Loucy (cell line): ENCODE measurements at regions not wholly inside any gene's neighbourhood (a gene's known extent, or its start where the extent isn't known, plus 50 kb on each side); places are given as distances from the start of the nearest gene placed in this dataset.

ENCODE experiments used
- H2AFZ ChIP-seq: fragments of 200-600 bp; sonication (generic); 2 replicates; pipeline ENCODE4 v1.6.0; 2016; ENCODE audit warnings: antibody characterized with exemption, mild to moderate bottlenecking, low read length, moderate library complexity
- H3F3A ChIP-seq: fragments of 200-600 bp; 2 replicates; pipeline ENCODE4 v1.6.0; 2016; ENCODE audit warnings: antibody characterized with exemption, low read depth, mild to moderate bottlenecking
- H3K27me3 ChIP-seq: fragments of 200-600 bp; sonication (generic); 2 replicates; pipeline ENCODE4 v1.6.1; 2014; ENCODE audit warnings: low read length, mild to moderate bottlenecking; ENCODE audit not compliant: insufficient read depth, poor library complexity, severe bottlenecking
- H3K36me3 ChIP-seq: fragments of 200-600 bp; sonication (generic); 2 replicates; pipeline ENCODE4 v1.6.1; 2016; ENCODE audit warnings: low read length; ENCODE audit not compliant: insufficient read depth
- H3K4me1 ChIP-seq: fragments of 200-600 bp; sonication (generic); 2 replicates; pipeline ENCODE4 v1.5.1; 2014; ENCODE audit warnings: low read length, mild to moderate bottlenecking; ENCODE audit not compliant: insufficient read depth, poor library complexity, severe bottlenecking
- H3K4me2 ChIP-seq: fragments of 200-600 bp; sonication (generic); 2 replicates; pipeline ENCODE4 v1.6.0; 2014; ENCODE audit warnings: antibody characterized with exemption, low read length, low read depth, mild to moderate bottlenecking; ENCODE audit not compliant: poor library complexity, severe bottlenecking
- H3K4me3 ChIP-seq: fragments of 200-600 bp; sonication (generic); 2 replicates; pipeline ENCODE4 v1.5.1; 2014; ENCODE audit warnings: low read length, mild to moderate bottlenecking, mixed read lengths; ENCODE audit not compliant: poor library complexity, severe bottlenecking
- H3K79me2 ChIP-seq: fragments of 200-600 bp; sonication (generic); 2 replicates; pipeline ENCODE4 v1.6.1; 2014; ENCODE audit warnings: low read length; ENCODE audit not compliant: insufficient read depth
- H3K9ac ChIP-seq: fragments of 200-600 bp; sonication (generic); 2 replicates; pipeline ENCODE4 v1.6.0; 2014; ENCODE audit warnings: mild to moderate bottlenecking, low read depth, low read length, moderate library complexity; ENCODE audit not compliant: poor library complexity, severe bottlenecking
- H3K9me2 ChIP-seq: fragments of 200-600 bp; sonication (generic); replicated peaks from 2 replicates; pipeline ENCODE4 v1.6.1; 2016; ENCODE audit warnings: low read depth, low read length, mixed read lengths
- H3K9me3 ChIP-seq: fragments of 200-600 bp; sonication (generic); 2 replicates; pipeline ENCODE4 v1.6.1; 2014; ENCODE audit warnings: mild to moderate bottlenecking, antibody characterized with exemption, low read length, low read depth; ENCODE audit not compliant: insufficient read depth
- H4K20me1 ChIP-seq: fragments of 200-600 bp; sonication (generic); 2 replicates; pipeline ENCODE4 v1.6.0; 2014; ENCODE audit warnings: antibody characterized with exemption, low read length, mild to moderate bottlenecking; ENCODE audit not compliant: insufficient read depth, poor library complexity, severe bottlenecking
- EZH2phosphoT487 ChIP-seq: fragments of 200-600 bp; IDR thresholded peaks from 2 replicates; pipeline ENCODE4 v1.6.1; 2018; ENCODE audit warnings: antibody characterized with exemption, mild to moderate bottlenecking, moderate library complexity, borderline replicate concordance
- TF ChIP-seq, protein P1 (sequence below): fragments of 200-600 bp; sonication (generic); conservative IDR thresholded peaks from 2 replicates; pipeline ENCODE4 v1.5.1; 2014; ENCODE audit warnings: mild to moderate bottlenecking, antibody characterized with exemption, low read length

DNA sequence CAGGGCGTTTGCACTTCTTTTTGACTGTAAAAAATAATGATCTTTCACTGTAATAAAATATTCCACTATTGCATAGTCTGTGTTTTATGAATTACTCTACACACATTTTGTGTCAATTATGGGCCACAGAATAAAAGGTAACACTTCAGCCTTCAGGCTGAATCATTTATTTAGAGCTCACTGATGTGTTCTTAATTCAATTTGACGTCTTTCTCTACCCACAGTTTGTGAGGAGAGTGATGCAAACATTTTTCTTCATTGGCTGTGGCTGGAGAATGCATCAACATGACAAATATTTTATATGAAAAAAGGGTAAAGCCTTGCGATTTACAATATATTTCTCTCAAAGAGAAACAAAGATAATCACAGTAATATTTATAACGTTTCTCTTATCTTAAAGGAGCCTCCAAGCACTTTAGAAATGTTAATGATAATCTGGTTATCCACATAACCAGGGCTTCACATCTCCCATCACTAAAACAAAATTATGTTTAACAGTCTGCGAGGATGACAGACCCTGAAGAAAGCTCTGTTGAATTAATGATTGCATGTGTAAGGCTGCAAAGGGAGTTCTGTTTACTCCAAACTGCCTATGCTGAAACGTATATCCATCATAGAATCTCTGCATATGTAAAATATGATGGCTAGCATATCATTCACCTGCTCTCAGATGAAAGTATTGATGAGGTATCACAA is 951.3 kb downstream of the ZPLD1 start:
- H3K4me1 ChIP-seq: no peaks in the 10 kb centered on the region
- no peak overlapping the region for H2AFZ ChIP-seq
- no peaks in the 10 kb centered on the region for H4K20me1 ChIP-seq
- H3K9me3 ChIP-seq: no peaks in the 10 kb centered on the region
- H3F3A ChIP-seq: no peaks in the 10 kb centered on the region
- H3K4me3 ChIP-seq: no peak overlapping the region
- H3K9me2 ChIP-seq: no peaks in the 10 kb centered on the region
- no peaks in the 10 kb centered on the region for H3K27me3 ChIP-seq
- TF ChIP-seq EZH2phosphoT487: no peak
- TF ChIP-seq, protein P1, sequence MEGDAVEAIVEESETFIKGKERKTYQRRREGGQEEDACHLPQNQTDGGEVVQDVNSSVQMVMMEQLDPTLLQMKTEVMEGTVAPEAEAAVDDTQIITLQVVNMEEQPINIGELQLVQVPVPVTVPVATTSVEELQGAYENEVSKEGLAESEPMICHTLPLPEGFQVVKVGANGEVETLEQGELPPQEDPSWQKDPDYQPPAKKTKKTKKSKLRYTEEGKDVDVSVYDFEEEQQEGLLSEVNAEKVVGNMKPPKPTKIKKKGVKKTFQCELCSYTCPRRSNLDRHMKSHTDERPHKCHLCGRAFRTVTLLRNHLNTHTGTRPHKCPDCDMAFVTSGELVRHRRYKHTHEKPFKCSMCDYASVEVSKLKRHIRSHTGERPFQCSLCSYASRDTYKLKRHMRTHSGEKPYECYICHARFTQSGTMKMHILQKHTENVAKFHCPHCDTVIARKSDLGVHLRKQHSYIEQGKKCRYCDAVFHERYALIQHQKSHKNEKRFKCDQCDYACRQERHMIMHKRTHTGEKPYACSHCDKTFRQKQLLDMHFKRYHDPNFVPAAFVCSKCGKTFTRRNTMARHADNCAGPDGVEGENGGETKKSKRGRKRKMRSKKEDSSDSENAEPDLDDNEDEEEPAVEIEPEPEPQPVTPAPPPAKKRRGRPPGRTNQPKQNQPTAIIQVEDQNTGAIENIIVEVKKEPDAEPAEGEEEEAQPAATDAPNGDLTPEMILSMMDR: no peak
- H3K36me3 ChIP-seq: no peaks in the 10 kb centered on the region
- H3K79me2 ChIP-seq: no peaks in the 10 kb centered on the region
- no peak overlapping the region for H3K9ac ChIP-seq
- no peak overlapping the region for H3K4me2 ChIP-seq

- Histone ChIP-seq H3K79me2 (no peaks in the 10 kb centered on the region), H3K9ac (no peak overlapping the region), H3F3A (no peaks in the 10 kb centered on the region)
Measured at GRCh38 chr3:103388214-103388613, 953.4 kb downstream of the ZPLD1 start.

DNA sequence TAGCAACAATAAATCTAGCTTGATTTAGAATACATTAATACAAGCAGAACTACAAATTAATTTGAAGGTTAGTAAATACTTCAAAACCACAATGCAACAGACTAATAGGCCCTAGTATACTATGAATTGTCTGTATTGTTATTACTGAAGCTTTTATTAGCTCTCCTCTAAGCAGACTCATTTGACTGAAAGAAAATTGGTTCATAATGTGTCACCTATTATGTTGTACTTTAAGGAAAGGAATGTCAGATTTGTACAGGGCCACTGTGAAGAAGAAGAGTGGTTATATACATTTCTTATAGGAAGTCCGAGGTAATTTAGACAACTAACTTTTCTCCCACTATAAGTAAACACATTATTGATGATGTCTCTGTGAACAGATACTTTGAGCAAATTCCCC is 954.5 kb downstream of the ZPLD1 start:
- H3K79me2 ChIP-seq: no peaks in the 10 kb centered on the region
- no peaks in the 10 kb centered on the region for H3F3A ChIP-seq
- no peak overlapping the region for H3K4me3 ChIP-seq
- no peak overlapping the region for H3K9ac ChIP-seq
- H3K27me3 ChIP-seq: no peaks in the 10 kb centered on the region
- no peak for TF ChIP-seq EZH2phosphoT487
- TF ChIP-seq, protein P1: no peak
- H3K9me3 ChIP-seq: no peaks in the 10 kb centered on the region
- no peaks in the 10 kb centered on the region for H3K4me1 ChIP-seq
- no peak overlapping the region for H2AFZ ChIP-seq
- H3K4me2 ChIP-seq: no peak overlapping the region
- no peaks in the 10 kb centered on the region for H4K20me1 ChIP-seq
- H3K36me3 ChIP-seq: no peaks in the 10 kb centered on the region
- H3K9me2 ChIP-seq: no peaks in the 10 kb centered on the region

More at GRCh38 chr3:103388214-103388613, 953.4 kb downstream of the ZPLD1 start:
- no peaks in the 10 kb centered on the region for H4K20me1 ChIP-seq
- no peak overlapping the region for H2AFZ ChIP-seq
- H3K4me2 ChIP-seq: no peak overlapping the region
- no peaks in the 10 kb centered on the region for H3K4me1 ChIP-seq
- no peak overlapping the region for H3K4me3 ChIP-seq
- H3K9me3 ChIP-seq: no peaks in the 10 kb centered on the region
- no peaks in the 10 kb centered on the region for H3K36me3 ChIP-seq
- no peak for TF ChIP-seq EZH2phosphoT487
- TF ChIP-seq, protein P1: no peak
- H3K27me3 ChIP-seq: no peaks in the 10 kb centered on the region
- no peaks in the 10 kb centered on the region for H3K9me2 ChIP-seq
